Panc1 (cell line): ENCODE measurements at regions not wholly inside any gene's neighbourhood (a gene's known extent, or its start where the extent isn't known, plus 50 kb on each side); places are given as distances from the start of the nearest gene placed in this dataset.

Experiments
- CTCF ChIP-seq: fragments of 450-650 bp; IDR thresholded peaks from 2 replicates; pipeline ENCODE4 v1.5.1; 2017; ENCODE audit warnings: mild to moderate bottlenecking
- POLR2AphosphoS5 ChIP-seq: IDR thresholded peaks from 2 replicates; pipeline ENCODE4 v1.6.1; 2012; ENCODE audit warnings: mild to moderate bottlenecking, low read depth, low read length, moderate library complexity
- REST ChIP-seq, 2 experiments: IDR thresholded peaks; 2 replicates each; pipeline ENCODE4 v1.6.1; 2011 to 2012; ENCODE audit warnings: low read depth in 2 of 2, control low read depth in 1 of 2, low read length in 1 of 2, mild to moderate bottlenecking in 1 of 2, moderate library complexity in 1 of 2; ENCODE audit not compliant: insufficient read depth in 1 of 2
- SIN3A ChIP-seq: IDR thresholded peaks from 2 replicates; pipeline ENCODE4 v1.6.1; 2012; ENCODE audit warnings: low read depth, mild to moderate bottlenecking, low read length, moderate library complexity, borderline replicate concordance; ENCODE audit not compliant: insufficient read depth
- TCF7L2 ChIP-seq: IDR thresholded peaks from 2 replicates; pipeline ENCODE4 v1.6.1; 2011; ENCODE audit warnings: mild to moderate bottlenecking, low read depth, low read length, inconsistent platforms

GRCh38 chr3:46120983-46121382 lies 87.1 kb downstream of the CCR1 start:
- TF ChIP-seq CTCF, result no peak
- no peak for TF ChIP-seq TCF7L2
- TF ChIP-seq POLR2AphosphoS5, result no peak
- no peak for TF ChIP-seq REST (IDR thresholded peaks at IDR 0.05; ENCODE audit: insufficient read depth in 1 of 2, low read depth in 2 of 2, low read length in 1 of 2)
- no peak for TF ChIP-seq SIN3A
